HG02981 (cell line): ENCODE measurements at regions not wholly inside any gene's neighbourhood (a gene's known extent, or its start where the extent isn't known, plus 50 kb on each side); places are given as distances from the start of the nearest gene placed in this dataset.

Source experiments
- ATAC-seq: cut with Tn5 transposase; IDR thresholded peaks from one replicate; pipeline ENCODE4 v1.9.1; 2021; ENCODE audit warnings: mild to moderate bottlenecking, moderate library complexity; ENCODE audit not compliant: unreplicated experiment

DNA sequence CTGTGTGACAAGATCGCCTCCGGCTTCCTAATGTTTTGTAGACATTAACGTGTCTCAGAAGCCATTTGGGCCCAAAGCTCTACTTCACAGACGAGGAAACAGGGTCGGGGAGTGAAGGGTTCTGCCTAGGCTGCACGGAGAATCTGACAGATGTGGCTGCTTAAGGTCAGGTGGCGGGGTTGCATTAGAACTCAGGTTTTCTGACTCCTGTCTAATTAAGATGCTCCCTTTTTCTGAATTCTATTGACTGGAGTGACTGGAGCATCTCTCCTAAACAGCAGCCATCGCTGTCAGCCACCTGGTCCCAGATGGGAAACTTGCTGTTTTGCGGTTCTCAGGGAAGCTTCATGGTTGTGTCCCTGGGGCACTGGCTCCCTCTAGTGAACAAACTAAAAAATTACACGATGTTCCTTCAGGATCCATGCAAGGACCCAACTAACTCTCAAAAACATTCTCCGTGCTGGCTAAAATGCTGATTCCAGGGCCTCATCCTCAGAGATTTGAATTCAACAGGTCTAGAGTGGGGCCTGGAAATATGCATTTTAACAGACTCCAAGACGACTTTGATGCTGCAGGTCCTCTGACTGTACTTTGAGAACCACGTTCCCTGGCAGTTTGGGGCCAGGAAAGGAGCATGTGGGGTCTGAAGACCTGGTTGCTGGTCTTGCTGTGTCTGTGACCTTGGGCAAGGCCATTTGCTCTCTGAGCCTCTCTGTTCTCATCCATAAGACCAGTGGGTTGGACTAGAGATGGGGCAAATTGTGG, 117.4 kb downstream of the IRF8 start:
- ATAC-seq, result no peak

- ATAC-seq, result no peak
These were observed 119.1 kb downstream of the IRF8 start for GRCh38 chr16:86018071-86018470.

- ATAC-seq, result no peak
These were observed 119.5 kb downstream of the IRF8 start for GRCh38 chr16:86018487-86018886.

GRCh38 chr16:86018941-86019340, 120.0 kb downstream of the IRF8 start:
- ATAC-seq, result no peak

GRCh38 chr16:86019446-86020047, 120.6 kb downstream of the IRF8 start:
- ATAC-seq, result no peak

GRCh38 chr16:86020971-86021370, 122.0 kb downstream of the IRF8 start:
- no peak for ATAC-seq

- no peak for ATAC-seq
These were observed 123.5 kb downstream of the IRF8 start for GRCh38 chr16:86022381-86022960.

GRCh38 chr16:86024210-86024609, 125.2 kb downstream of the IRF8 start:
- ATAC-seq, result no peak

GRCh38 chr16:86025706-86026105, 126.7 kb downstream of the IRF8 start:
- ATAC-seq, result no peak

DNA sequence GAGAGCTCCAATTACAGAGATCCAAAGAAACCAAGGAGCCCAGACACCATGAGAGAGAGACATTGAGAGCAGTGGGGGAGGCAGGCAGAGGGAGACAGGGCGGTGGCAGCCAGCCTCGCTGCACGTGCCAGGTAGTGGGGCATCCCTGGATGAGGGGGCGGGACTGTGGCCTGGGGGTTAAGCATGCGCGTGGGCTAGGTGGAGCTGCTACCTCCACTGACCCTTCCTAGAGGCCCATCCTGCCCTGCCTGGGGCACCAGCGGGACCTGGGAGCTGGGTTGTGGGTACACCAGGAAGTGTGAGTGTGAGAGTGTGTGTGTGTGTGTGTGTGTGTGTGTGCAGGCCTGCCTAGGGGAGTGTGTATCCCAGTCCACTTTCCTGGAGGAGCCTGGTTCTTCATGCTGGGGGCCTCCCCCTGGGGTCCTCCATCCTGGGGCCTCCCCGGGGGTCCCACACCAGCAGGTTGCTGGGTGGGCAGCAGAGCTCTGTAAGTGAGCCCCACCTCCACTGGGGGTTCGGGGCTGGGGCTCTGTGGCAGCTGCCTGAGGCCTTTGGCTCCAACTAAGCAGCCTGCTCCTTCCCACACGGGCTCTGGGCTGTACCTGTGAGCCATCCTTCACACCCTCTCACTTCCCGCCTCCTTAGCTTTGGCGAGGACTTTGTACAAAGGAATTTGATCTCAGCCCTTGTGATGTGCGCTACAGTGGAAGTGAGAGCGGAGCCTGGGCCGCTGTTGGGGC, 127.4 kb downstream of the IRF8 start:
- ATAC-seq, result no peak

DNA sequence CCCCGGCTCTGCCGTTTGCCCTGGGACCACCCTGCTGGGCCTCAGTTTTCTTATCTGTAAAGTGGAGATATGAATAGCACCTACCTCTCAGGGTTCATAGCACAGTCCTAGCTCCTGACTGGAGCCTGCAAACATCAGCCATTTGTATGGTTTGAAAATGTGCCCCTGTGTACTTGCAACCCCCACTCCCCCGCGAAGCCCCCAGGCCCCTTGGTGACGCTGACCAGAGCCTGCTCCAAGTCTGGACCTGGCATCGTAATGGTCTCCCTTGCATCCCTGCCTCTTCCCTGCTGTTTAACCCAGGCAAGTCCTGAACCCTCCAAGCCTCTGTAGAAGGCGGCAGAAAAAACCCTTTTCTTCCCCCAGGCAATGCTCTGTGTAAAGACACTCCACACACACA, 128.0 kb downstream of the IRF8 start:
- ATAC-seq, result no peak

GRCh38 chr16:86027373-86028126, 128.6 kb downstream of the IRF8 start:
- no peak for ATAC-seq

DNA sequence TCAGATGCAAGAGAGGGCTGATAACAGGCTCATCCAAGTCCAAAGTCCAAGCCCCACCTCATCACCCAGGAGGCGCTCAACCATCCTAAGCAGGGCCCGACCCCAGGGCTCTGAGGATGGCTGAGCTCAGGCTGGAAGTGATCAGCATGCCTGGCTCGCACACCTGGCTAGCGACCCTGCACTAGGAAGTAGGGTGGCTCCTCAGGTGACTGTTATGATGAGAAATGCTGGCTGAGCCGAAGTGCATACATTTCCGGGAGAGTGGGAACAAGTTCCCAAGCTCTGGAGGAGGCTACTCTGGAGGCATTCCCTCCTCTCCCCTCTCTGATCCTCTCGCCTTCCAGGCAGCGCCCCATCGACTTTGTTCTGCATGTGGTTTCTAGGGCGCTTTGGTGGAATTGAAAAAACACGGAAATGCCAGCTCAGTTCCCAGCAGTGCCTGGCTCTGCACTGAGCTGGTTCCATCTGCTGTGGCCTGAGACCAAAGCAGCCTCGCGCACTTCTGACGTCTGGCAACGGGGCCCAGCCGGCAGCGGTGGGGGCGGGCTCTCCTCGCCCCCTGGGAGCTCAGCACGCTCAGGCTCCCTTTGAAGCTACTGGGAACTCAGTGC, 130.3 kb downstream of the IRF8 start:
- ATAC-seq, result no peak

DNA sequence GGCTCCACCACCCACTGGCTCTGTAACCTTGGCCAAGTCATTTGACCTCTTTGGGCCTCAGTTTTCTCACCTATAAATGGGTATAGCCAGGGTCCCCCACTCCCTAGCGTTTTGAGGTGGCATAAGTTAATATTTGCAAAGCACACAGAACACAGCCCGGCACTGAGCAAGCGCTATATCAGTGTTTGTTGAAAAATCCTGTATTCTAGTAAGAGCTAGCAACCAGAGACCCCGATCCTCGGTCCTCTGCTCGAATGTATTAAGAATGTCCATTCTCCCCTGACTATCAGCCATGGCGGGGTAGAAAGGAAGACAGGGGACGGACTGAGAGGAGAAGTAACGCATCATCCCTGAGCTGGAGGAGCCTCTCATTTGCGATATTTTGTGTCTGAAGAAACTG, 131.2 kb downstream of the IRF8 start:
- ATAC-seq, result no peak

DNA sequence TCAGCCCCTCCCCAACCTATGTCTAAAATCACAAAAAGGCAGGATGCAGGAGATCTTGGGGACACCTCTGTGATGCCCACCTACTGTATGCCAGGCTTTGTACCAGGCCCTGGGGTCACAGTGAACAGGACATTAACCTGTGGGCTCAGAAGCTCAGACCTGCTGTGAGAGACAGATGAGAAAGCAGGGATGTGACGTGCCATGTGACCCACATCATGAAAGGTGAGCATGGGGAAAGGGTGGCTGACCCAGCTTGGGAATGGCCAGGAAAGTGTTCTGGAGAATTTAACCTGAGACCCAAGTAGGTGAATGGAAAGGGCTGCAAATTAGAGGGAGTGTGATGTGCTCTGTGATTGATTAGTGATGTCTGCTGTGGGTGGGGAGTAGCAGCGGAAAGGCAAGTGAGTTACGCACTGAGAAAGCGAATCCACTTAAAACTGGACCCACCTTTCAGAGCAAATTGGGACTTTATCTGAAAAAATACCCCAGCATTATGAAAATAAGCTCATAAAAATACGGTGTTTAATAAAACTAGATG, 132.2 kb downstream of the IRF8 start:
- ATAC-seq, result no peak

DNA sequence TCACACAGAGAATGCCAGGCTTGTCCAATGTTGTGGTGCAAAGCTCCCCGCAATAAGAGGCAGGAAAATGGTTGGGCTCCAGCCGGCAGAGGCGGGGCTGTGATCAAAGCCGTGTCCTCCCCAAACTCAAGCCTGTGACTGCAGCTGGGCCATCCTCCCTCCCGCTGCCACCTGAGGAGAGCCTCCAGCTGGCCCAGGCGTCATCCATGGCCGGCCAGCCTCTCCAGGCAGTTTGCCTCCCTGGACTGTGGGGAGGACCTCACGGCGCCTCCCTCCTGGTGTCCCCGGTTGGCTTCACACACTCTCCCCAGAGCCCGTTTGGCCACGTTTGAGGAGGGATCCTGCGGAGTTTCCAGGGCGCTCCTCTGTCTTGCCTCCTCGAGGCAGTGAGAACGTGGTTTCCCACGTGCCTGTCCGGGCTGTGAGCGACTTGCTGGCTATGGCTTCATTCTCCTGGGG, 134.1 kb downstream of the IRF8 start:
- no peak for ATAC-seq

DNA sequence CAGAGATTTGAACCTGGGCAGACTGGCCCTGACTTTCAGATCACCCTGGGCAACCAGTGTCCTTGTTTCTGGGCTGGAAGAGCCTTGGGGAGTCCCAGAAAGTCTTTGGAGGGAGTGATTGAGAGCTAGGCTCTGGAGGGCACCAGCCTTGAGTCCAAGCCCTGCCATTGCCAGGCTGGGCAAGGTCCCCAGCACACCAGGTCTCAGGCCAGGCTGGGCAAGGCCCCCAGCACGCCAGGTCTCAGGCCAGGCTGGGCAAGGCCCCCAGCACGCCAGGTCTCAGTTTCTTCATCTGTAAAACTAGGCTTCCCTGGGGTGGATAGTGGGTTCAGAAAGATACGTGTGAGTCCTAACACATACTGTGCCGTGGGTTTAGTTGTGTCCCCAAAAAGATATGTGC, 135.0 kb downstream of the IRF8 start:
- no peak for ATAC-seq

DNA sequence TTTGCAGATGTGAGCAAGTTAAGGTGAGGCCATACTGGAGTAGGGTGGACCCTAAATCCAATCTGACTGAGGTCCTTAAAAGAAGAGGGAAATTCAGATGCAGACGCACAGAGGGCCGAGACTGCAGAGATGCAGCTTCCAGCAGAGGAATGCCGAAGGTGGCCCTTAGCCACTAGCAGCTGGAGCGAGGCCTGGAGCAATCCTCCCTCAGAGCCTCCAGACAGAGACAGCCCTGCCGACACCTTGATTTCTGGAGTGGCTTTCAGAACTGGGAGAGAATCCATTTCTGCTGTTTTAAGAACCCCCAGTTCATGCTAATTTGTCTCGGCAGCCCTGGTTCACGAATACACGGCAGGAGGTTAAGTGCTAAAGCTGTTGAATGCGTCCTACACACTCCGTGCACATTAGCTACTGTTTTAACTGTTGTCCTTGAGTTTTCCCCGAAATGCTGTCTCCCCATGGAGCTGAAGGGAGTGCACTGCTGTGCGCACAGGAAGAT, 135.5 kb downstream of the IRF8 start:
- ATAC-seq, result no peak

DNA sequence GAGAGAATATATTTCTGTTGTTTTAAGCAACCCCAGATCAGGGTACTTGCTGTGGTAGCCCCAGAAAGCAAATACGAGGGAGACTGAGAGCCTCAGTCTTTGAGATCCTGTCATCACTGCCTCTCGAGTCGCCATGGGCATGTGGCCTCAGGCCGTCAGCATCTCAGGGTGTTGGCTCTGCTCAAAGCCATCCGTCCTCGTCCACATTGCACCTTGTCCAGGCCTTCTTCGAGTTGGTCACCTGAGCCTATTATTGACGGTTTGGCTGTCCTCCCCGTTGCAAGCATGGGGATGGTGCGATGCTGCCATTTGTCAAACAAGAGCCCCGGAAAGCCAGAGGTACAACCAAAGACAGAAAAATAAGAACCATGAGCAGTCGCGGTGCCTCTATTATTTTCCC, 136.9 kb downstream of the IRF8 start:
- no peak for ATAC-seq
